Astrocyte (in vitro differentiated cells and primary cell): ENCODE measurements at regions not wholly inside any gene's neighbourhood (a gene's known extent, or its start where the extent isn't known, plus 50 kb on each side); places are given as distances from the start of the nearest gene placed in this dataset.

ENCODE experiments used
- DNase-seq: peaks from one replicate; pipeline ENCODE4 v3.0.0-alpha.2; 2010; ENCODE audit warnings: low read depth
- FAIRE-seq: peaks from 2 replicates; lab custom pipeline; 2011; peaks lifted over from hg19 to GRCh38; lab: Jason Lieb, UNC
- H2AFZ ChIP-seq: 2 replicates; pipeline ENCODE4 v1.6.0; 2012; ENCODE audit warnings: low read depth, low read length, inconsistent platforms
- H3K27ac ChIP-seq: 2 replicates; pipeline ENCODE4 v1.5.1; 2011; ENCODE audit warnings: low read depth, low read length, inconsistent platforms
- H3K27me3 ChIP-seq: 2 replicates; pipeline ENCODE4 v1.6.0; 2011; ENCODE audit warnings: low read length, inconsistent platforms; ENCODE audit not compliant: insufficient read depth
- H3K36me3 ChIP-seq: 2 replicates; pipeline ENCODE4 v1.5.1; 2011; ENCODE audit warnings: low read length, inconsistent platforms; ENCODE audit not compliant: insufficient read depth
- H3K4me1 ChIP-seq: 2 replicates; pipeline ENCODE4 v1.5.1; 2011; ENCODE audit warnings: low read length, inconsistent platforms; ENCODE audit not compliant: insufficient read depth
- H3K4me2 ChIP-seq: 2 replicates; pipeline ENCODE4 v1.6.0; 2012; ENCODE audit warnings: low read length, inconsistent platforms
- H3K4me3 ChIP-seq: 2 replicates; pipeline ENCODE4 v1.5.1; 2011; ENCODE audit warnings: low read depth, mild to moderate bottlenecking, low read length, inconsistent platforms; ENCODE audit not compliant: insufficient read depth
- H3K79me2 ChIP-seq: 2 replicates; pipeline ENCODE4 v1.6.0; 2012; ENCODE audit warnings: mild to moderate bottlenecking, low read length, inconsistent platforms; ENCODE audit not compliant: insufficient read depth
- H3K9ac ChIP-seq: 2 replicates; pipeline ENCODE4 v1.6.0; 2012; ENCODE audit warnings: mild to moderate bottlenecking, low read length, inconsistent platforms
- H3K9me3 ChIP-seq: 2 replicates; pipeline ENCODE4 v1.5.1; 2012; ENCODE audit warnings: low read depth, mild to moderate bottlenecking, low read length, inconsistent platforms; ENCODE audit not compliant: insufficient read depth
- H4K20me1 ChIP-seq: 2 replicates; pipeline ENCODE4 v1.6.0; 2012; ENCODE audit warnings: low read length, inconsistent platforms; ENCODE audit not compliant: insufficient read depth
- H3K27ac Mint-ChIP-seq: one replicate; pipeline ENCODE4 v1.8.0; 2021; ENCODE audit warnings: mild to moderate bottlenecking, mixed read lengths; ENCODE audit not compliant: unreplicated experiment
- H3K27me3 Mint-ChIP-seq: one replicate; pipeline ENCODE4 v1.8.0; 2021; ENCODE audit warnings: low read depth, mixed read lengths; ENCODE audit not compliant: unreplicated experiment
- H3K36me3 Mint-ChIP-seq: one replicate; pipeline ENCODE4 v1.8.0; 2021; ENCODE audit warnings: low read depth, mixed read lengths; ENCODE audit not compliant: unreplicated experiment
- H3K4me1 Mint-ChIP-seq: one replicate; pipeline ENCODE4 v1.8.0; 2021; ENCODE audit warnings: low read depth, mixed read lengths; ENCODE audit not compliant: unreplicated experiment
- H3K4me3 Mint-ChIP-seq: one replicate; pipeline ENCODE4 v1.8.0; 2021; ENCODE audit warnings: mild to moderate bottlenecking, moderate library complexity, mixed read lengths; ENCODE audit not compliant: unreplicated experiment
- H3K9me3 Mint-ChIP-seq: one replicate; pipeline ENCODE4 v1.8.0; 2021; ENCODE audit warnings: mild to moderate bottlenecking, mixed read lengths; ENCODE audit not compliant: unreplicated experiment
- EZH2 ChIP-seq: IDR thresholded peaks from 2 replicates; pipeline ENCODE4 v1.6.1; 2012; ENCODE audit warnings: mild to moderate bottlenecking, low read length, inconsistent platforms; ENCODE audit not compliant: insufficient read depth
- TF ChIP-seq, protein P1 (sequence below): IDR thresholded peaks from 2 replicates; pipeline ENCODE4 v1.5.1; 2011; ENCODE audit warnings: low read depth, mild to moderate bottlenecking, inconsistent platforms, low read length, moderate library complexity; ENCODE audit not compliant: insufficient read depth

DNA sequence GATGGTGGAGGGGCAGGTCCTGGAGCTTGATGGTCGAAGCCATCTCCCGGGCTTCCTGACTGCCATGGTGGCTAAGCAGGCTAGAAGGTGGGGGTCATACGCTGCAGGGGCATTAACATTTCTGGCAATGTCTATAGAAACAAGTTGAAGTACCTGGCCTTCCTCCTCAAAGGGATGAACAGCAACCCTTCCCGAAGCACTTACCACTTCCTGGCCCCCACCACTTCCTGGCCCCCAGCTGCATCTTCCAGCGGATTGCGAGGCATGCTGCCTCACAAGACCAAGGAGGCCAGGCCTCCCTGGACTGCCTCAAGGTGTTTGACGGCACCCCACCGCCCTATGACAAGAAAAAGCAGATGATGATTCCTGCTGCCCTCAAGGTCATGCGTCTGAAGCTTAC is 97.0 kb upstream of the MOCS2 start:
- H3K4me2 ChIP-seq, result no peak overlapping the region
- no peak overlapping the region for H3K9ac ChIP-seq
- no peaks in the 10 kb centered on the region for H3K36me3 ChIP-seq
- Mint-ChIP-seq H3K36me3 (no peaks in the 10 kb centered on the region), H3K4me1 (no peaks in the 10 kb centered on the region), H3K4me3 (no peak overlapping the region), H3K9me3 (peaks cover 3% of the 10 kb centered on the region), H3K27me3 (no peaks in the 10 kb centered on the region), H3K27ac (no peak overlapping the region)
- H4K20me1 ChIP-seq, result no peaks in the 10 kb centered on the region
- FAIRE-seq (no peak), DNase-seq (no peak)
- no peaks in the 10 kb centered on the region for H3K9me3 ChIP-seq
- TF ChIP-seq EZH2, result no peak
- H3K27me3 ChIP-seq, result no peaks in the 10 kb centered on the region
- no peak overlapping the region for H2AFZ ChIP-seq
- H3K79me2 ChIP-seq, result no peaks in the 10 kb centered on the region
- H3K4me3 ChIP-seq, result no peak overlapping the region
- H3K27ac ChIP-seq, result no peak overlapping the region
- no peaks in the 10 kb centered on the region for H3K4me1 ChIP-seq

DNA sequence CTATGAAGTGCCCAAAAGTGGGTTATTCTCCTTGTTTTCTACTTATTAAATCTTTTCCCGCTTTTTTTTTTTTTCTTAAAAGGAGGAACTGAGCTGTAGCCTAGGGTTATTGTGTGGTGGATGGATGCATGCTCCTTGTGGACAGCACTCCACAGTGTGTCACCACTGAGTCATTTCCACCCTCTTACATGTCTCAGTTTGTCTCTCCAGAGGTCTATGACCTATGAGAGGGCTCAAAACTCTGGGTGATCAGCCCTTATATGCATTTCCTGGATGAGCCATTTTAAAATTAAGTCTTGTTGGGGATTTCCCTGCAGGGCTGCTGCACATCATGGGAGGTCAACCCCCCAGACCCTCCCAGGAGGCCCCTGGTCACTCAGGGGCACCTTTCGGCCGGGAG is 102.2 kb upstream of the MOCS2 start:
- Histone ChIP-seq H3K9me3 (no peaks in the 10 kb centered on the region), H2AFZ (no peak overlapping the region), H3K9ac (no peak overlapping the region), H3K27ac (no peak overlapping the region), H3K4me2 (no peak overlapping the region), H3K79me2 (no peaks in the 10 kb centered on the region), H3K4me1 (no peaks in the 10 kb centered on the region), H3K27me3 (no peaks in the 10 kb centered on the region), H3K36me3 (no peaks in the 10 kb centered on the region), H4K20me1 (no peaks in the 10 kb centered on the region), H3K4me3 (no peak overlapping the region)
- Mint-ChIP-seq H3K27ac (no peak overlapping the region), H3K4me1 (peaks cover 4% of the 10 kb centered on the region), H3K4me3 (no peak overlapping the region), H3K36me3 (peaks cover 1% of the 10 kb centered on the region), H3K9me3 (peaks cover 3% of the 10 kb centered on the region), H3K27me3 (no peaks in the 10 kb centered on the region)
- FAIRE-seq (no peak), DNase-seq (peak; percentile 49)
- TF ChIP-seq EZH2, result no peak
- TF ChIP-seq, protein P1, sequence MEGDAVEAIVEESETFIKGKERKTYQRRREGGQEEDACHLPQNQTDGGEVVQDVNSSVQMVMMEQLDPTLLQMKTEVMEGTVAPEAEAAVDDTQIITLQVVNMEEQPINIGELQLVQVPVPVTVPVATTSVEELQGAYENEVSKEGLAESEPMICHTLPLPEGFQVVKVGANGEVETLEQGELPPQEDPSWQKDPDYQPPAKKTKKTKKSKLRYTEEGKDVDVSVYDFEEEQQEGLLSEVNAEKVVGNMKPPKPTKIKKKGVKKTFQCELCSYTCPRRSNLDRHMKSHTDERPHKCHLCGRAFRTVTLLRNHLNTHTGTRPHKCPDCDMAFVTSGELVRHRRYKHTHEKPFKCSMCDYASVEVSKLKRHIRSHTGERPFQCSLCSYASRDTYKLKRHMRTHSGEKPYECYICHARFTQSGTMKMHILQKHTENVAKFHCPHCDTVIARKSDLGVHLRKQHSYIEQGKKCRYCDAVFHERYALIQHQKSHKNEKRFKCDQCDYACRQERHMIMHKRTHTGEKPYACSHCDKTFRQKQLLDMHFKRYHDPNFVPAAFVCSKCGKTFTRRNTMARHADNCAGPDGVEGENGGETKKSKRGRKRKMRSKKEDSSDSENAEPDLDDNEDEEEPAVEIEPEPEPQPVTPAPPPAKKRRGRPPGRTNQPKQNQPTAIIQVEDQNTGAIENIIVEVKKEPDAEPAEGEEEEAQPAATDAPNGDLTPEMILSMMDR, result no peak

DNA sequence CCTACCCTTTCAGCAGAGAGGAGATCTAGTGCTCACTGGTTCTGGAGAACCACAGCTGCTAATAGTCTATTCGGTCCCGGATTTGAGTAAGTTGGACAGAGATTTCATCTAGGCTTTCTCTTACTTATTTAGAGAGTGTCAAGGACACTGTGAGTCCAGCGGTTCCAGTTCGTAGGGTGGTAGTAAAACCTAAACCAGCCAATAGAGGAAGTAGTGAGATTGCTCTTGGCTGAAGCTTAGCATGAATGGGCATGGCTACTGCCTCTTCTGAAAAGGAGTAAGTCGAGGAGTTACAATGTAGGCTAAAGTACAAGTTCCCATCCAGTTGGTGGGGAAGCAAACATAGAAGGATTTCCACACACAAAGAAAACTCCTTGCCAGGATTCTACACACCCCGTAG is 109.6 kb upstream of the MOCS2 start:
- FAIRE-seq, result no peak
- H3K4me1 Mint-ChIP-seq, result no peaks in the 10 kb centered on the region

More for the DNA sequence above, 109.6 kb upstream of the MOCS2 start:
- H2AFZ ChIP-seq, result no peak overlapping the region
- no peak overlapping the region for H3K27ac Mint-ChIP-seq
- no peaks in the 10 kb centered on the region for H4K20me1 ChIP-seq
- H3K9me3 Mint-ChIP-seq, result peaks cover 10% of the 10 kb centered on the region
- H3K36me3 ChIP-seq, result no peaks in the 10 kb centered on the region
- peaks cover 2% of the 10 kb centered on the region for H3K9me3 ChIP-seq
- no peak overlapping the region for H3K27ac ChIP-seq
- no peaks in the 10 kb centered on the region for H3K36me3 Mint-ChIP-seq
- H3K27me3 ChIP-seq, result no peaks in the 10 kb centered on the region
- no peaks in the 10 kb centered on the region for H3K79me2 ChIP-seq
- no peak for DNase-seq
- H3K4me2 ChIP-seq, result no peak overlapping the region
- H3K4me3 ChIP-seq, result no peak overlapping the region
- no peaks in the 10 kb centered on the region for H3K27me3 Mint-ChIP-seq
- no peaks in the 10 kb centered on the region for H3K4me1 ChIP-seq
- TF ChIP-seq, protein P1, result no peak
- TF ChIP-seq EZH2, result no peak
- no peak overlapping the region for H3K4me3 Mint-ChIP-seq
- H3K9ac ChIP-seq, result no peak overlapping the region
